ENCODE measurements at regions not wholly inside any gene's neighbourhood (a gene's known extent, or its start where the extent isn't known, plus 50 kb on each side); places are given as distances from the start of the nearest gene placed in this dataset.
A peak's percentile ranks its signal among the peaks of the same experiment; 100 is the strongest.
"Not testable (repeated sequence)": the region's sequence is repeated elsewhere in the genome, so short reads cannot be mapped to it uniquely, and the experiment has no call there.

GRCh38 chr1:234769986-234770795 lies 160.2 kb upstream of the IRF2BP2 start:
- DNase-seq: no peak

GRCh38 chr1:234769284-234769985 lies 159.5 kb upstream of the IRF2BP2 start:
- DNase-seq: no peak

GRCh38 chr1:234768569-234769283 lies 158.7 kb upstream of the IRF2BP2 start:
- DNase-seq: no peak

GRCh38 chr1:234768171-234768568 lies 158.2 kb upstream of the IRF2BP2 start:
- DNase-seq: no peak

GRCh38 chr1:234765672-234766071 lies 155.7 kb upstream of the IRF2BP2 start:
- no peak for DNase-seq

- DNase-seq: no peak
Measured at GRCh38 chr1:234765181-234765580, 155.2 kb upstream of the IRF2BP2 start.

- DNase-seq: no peak
Measured at GRCh38 chr1:234763910-234764309, 153.9 kb upstream of the IRF2BP2 start.

GRCh38 chr1:234763367-234763766 lies 153.4 kb upstream of the IRF2BP2 start:
- DNase-seq: peak; percentile 58

- not testable (repeated sequence) for DNase-seq
Measured at GRCh38 chr1:234762127-234762526, 152.1 kb upstream of the IRF2BP2 start.

GRCh38 chr1:234760303-234760723 lies 150.3 kb upstream of the IRF2BP2 start:
- no peak for DNase-seq

- no peak for DNase-seq
Measured at GRCh38 chr1:234759888-234760287, 149.9 kb upstream of the IRF2BP2 start.

- DNase-seq: peak; percentile 39
Measured at GRCh38 chr1:234758851-234759250, 148.9 kb upstream of the IRF2BP2 start.

- no peak for DNase-seq
Measured at GRCh38 chr1:234756857-234757256, 146.9 kb upstream of the IRF2BP2 start.

- DNase-seq: no peak
Measured at GRCh38 chr1:234756066-234756774, 146.2 kb upstream of the IRF2BP2 start.

GRCh38 chr1:234755449-234755863 lies 145.5 kb upstream of the IRF2BP2 start:
- peak; percentile 87 for DNase-seq

- DNase-seq: no peak
Measured at GRCh38 chr1:234753979-234754378, 144.0 kb upstream of the IRF2BP2 start.

GRCh38 chr1:234752927-234753326 lies 142.9 kb upstream of the IRF2BP2 start:
- DNase-seq: no peak

- no peak for DNase-seq
Measured at GRCh38 chr1:234751678-234752077, 141.7 kb upstream of the IRF2BP2 start.

- peak; percentile 51 for DNase-seq
Measured at GRCh38 chr1:234750922-234751627, 141.1 kb upstream of the IRF2BP2 start.

- DNase-seq: no peak
Measured at GRCh38 chr1:234748713-234749112, 138.7 kb upstream of the IRF2BP2 start.

GRCh38 chr1:234748066-234748465 lies 138.1 kb upstream of the IRF2BP2 start:
- no peak for DNase-seq

- DNase-seq: no peak
Measured at GRCh38 chr1:234746798-234747196, 136.8 kb upstream of the IRF2BP2 start.

All from hematopoietic multipotent progenitor cell treated with erythropoietin and hydrocortisone succinate and interleukin-3 and kit ligand, for 4 days (in vitro differentiated cells).